Neuronal stem cell (in vitro differentiated cells): ENCODE measurements at regions not wholly inside any gene's neighbourhood (a gene's known extent, or its start where the extent isn't known, plus 50 kb on each side); places are given as distances from the start of the nearest gene placed in this dataset.

Experiments
- DNase-seq: peaks from one replicate; pipeline ENCODE4 v3.0.0-alpha.2; 2013; ENCODE audit warnings: low spot score
- H2AFZ ChIP-seq: one replicate; pipeline ENCODE4 v1.6.1; 2013; ENCODE audit warnings: mild to moderate bottlenecking, low read length, inconsistent platforms
- H2AK5ac ChIP-seq: 2 replicates; pipeline ENCODE4 v1.6.1; 2013; ENCODE audit warnings: low read depth, mild to moderate bottlenecking, inconsistent platforms, low read length, moderate library complexity, mixed read lengths
- H2BK120ac ChIP-seq: 2 replicates; pipeline ENCODE4 v1.6.1; 2013; ENCODE audit warnings: low read depth, mild to moderate bottlenecking, inconsistent platforms, low read length, moderate library complexity, mixed read lengths
- H2BK12ac ChIP-seq: one replicate; pipeline ENCODE4 v1.6.1; 2013; ENCODE audit warnings: low read length, inconsistent platforms
- H2BK15ac ChIP-seq: 2 replicates; pipeline ENCODE4 v1.6.1; 2013; ENCODE audit warnings: mild to moderate bottlenecking, low read length, inconsistent platforms, mixed read lengths
- H2BK5ac ChIP-seq: one replicate; pipeline ENCODE4 v1.6.1; 2013; ENCODE audit warnings: inconsistent platforms, mild to moderate bottlenecking, low read length, moderate library complexity
- H3K14ac ChIP-seq: one replicate; pipeline ENCODE4 v1.6.1; 2013; ENCODE audit warnings: low read length, inconsistent platforms
- H3K18ac ChIP-seq: 2 replicates; pipeline ENCODE4 v1.6.1; 2013; ENCODE audit warnings: low read length, inconsistent platforms
- H3K23ac ChIP-seq: 2 replicates; pipeline ENCODE4 v1.6.1; 2013; ENCODE audit warnings: low read depth, mild to moderate bottlenecking, mixed read lengths, low read length, inconsistent platforms; ENCODE audit not compliant: poor library complexity
- H3K27ac ChIP-seq: replicated peaks from 3 replicates; pipeline ENCODE4 v1.5.1; 2013; ENCODE audit warnings: low read length, inconsistent platforms
- H3K27me3 ChIP-seq, 3 experiments: 2 replicates each; pipeline ENCODE4 v1.6.1; 2013; ENCODE audit warnings: low read length in 3 of 3, mild to moderate bottlenecking in 2 of 3, inconsistent platforms in 1 of 3, low read depth in 1 of 3, mixed read lengths in 1 of 3, moderate library complexity in 1 of 3; ENCODE audit not compliant: control insufficient read depth in 3 of 3, insufficient read depth in 3 of 3
- H3K36me3 ChIP-seq, 2 donors: replicated peaks in 1 of 2; 2 replicates each; pipeline ENCODE4 v1.6.1; 2013; ENCODE audit warnings: low read length in 2 of 2; ENCODE audit not compliant: control insufficient read depth in 2 of 2, insufficient read depth in 2 of 2
- H3K4ac ChIP-seq: 2 replicates; pipeline ENCODE4 v1.6.1; 2013; ENCODE audit warnings: inconsistent platforms, mild to moderate bottlenecking, low read length, moderate library complexity
- H3K4me1 ChIP-seq, 2 donors: 1 replicate in 1 of 2; 2 replicates in 1 of 2; pipeline ENCODE4 v1.6.1; 2013; ENCODE audit warnings: low read length in 2 of 2, low read depth in 1 of 2; ENCODE audit not compliant: control insufficient read depth in 2 of 2, insufficient read depth in 1 of 2
- H3K4me2 ChIP-seq: one replicate; pipeline ENCODE4 v1.6.1; 2013; ENCODE audit warnings: mild to moderate bottlenecking, low read length, inconsistent platforms; ENCODE audit not compliant: insufficient read depth, poor library complexity, severe bottlenecking
- H3K4me3 ChIP-seq, 2 donors: 2 replicates each; pipeline ENCODE4 v1.5.1; 2013; ENCODE audit warnings: low read length in 2 of 2, mild to moderate bottlenecking in 2 of 2, inconsistent platforms in 1 of 2, moderate library complexity in 1 of 2
- H3K79me1 ChIP-seq: one replicate; pipeline ENCODE4 v1.6.1; 2013; ENCODE audit warnings: low read depth, mild to moderate bottlenecking, inconsistent platforms, low read length, moderate library complexity
- H3K9ac ChIP-seq: one replicate; pipeline ENCODE4 v1.6.1; 2013; ENCODE audit warnings: mild to moderate bottlenecking, low read depth, low read length, inconsistent platforms; ENCODE audit not compliant: poor library complexity
- H3K9me3 ChIP-seq, 2 donors: replicated peaks in 1 of 2; 2 replicates each; pipeline versions ENCODE3 to v1.6.1; 2013; ENCODE audit warnings: low read length in 2 of 2, mild to moderate bottlenecking in 2 of 2, inconsistent platforms in 1 of 2, low read depth in 1 of 2, mixed read lengths in 1 of 2, moderate library complexity in 1 of 2; ENCODE audit not compliant: control insufficient read depth in 2 of 2, insufficient read depth in 1 of 2
- H4K8ac ChIP-seq: one replicate; pipeline ENCODE4 v1.6.1; 2013; ENCODE audit warnings: low read depth, mild to moderate bottlenecking, inconsistent platforms, low read length, moderate library complexity
- H4K91ac ChIP-seq: one replicate; pipeline ENCODE4 v1.6.1; 2013; ENCODE audit warnings: low read length, low read depth, mild to moderate bottlenecking, inconsistent platforms; ENCODE audit not compliant: poor library complexity
- WGBS, 2 donors: extraction: QIAGEN DNeasy Blood & Tissue Kit; methylation state at CpG; one replicate each; pipeline ENCODE4 v1.1.7; 2013; ENCODE audit warnings: missing lambda C conversion rate in 2 of 2, mixed read lengths in 1 of 2; ENCODE audit not compliant: insufficient read length in 2 of 2, insufficient replicate concordance in 1 of 2; ENCODE audit errors: extremely low coverage in 2 of 2; 5-methylcytosine and 5-hydroxymethylcytosine counted together

DNA sequence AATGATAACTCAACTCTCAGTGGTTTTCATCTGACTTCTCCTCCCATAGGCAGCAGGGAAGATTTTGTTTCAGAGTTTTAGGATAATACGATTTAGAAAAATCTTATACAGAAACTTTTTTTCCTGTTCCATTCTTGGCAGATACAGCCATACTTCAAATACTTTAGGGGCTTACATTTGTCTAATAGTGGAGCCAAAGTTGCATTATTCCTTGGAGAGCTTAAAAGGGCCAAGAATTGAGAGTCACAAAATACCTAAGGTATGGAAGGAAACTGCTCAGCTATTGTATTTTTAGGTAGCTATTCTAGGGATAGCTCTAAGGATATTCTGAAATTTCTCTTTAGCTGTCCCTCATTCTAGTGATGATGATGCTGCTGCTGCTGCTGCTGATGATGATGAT, 132.9 kb upstream of the PTCHD1 start:
- H3K18ac ChIP-seq, result no peak overlapping the region
- H2BK12ac ChIP-seq, result no peak overlapping the region
- no peaks in the 10 kb centered on the region for H3K79me1 ChIP-seq
- H2BK5ac ChIP-seq, result no peak overlapping the region
- no peak overlapping the region for H4K91ac ChIP-seq
- H2BK120ac ChIP-seq, result no peak overlapping the region
- no peak overlapping the region for H2BK15ac ChIP-seq
- H3K23ac ChIP-seq, result no peak overlapping the region
- H3K4me1 ChIP-seq, result no peaks in the 10 kb centered on the region
- no peak overlapping the region for H2AK5ac ChIP-seq
- H3K27me3 ChIP-seq, result no peaks in the 10 kb centered on the region
- no peaks in the 10 kb centered on the region for H3K9me3 ChIP-seq
- no peaks in the 10 kb centered on the region for H3K36me3 ChIP-seq
- no CpG with 5 or more reads among the region's 1 CpG for WGBS, 2 donors
- H3K14ac ChIP-seq, result no peak overlapping the region
- no peak overlapping the region for H2AFZ ChIP-seq
- H3K27ac ChIP-seq, result no peak overlapping the region
- no peak overlapping the region for H4K8ac ChIP-seq
- no peak overlapping the region for H3K4me2 ChIP-seq
- no peak overlapping the region for H3K4me3 ChIP-seq
- DNase-seq, result no peak
- no peak overlapping the region for H3K4ac ChIP-seq
- no peak overlapping the region for H3K9ac ChIP-seq

- Histone ChIP-seq H3K4me2 (no peak overlapping the region), H3K79me1 (no peaks in the 10 kb centered on the region), H3K14ac (no peak overlapping the region), H2BK12ac (no peak overlapping the region), H3K18ac (no peak overlapping the region), H3K36me3 (no peaks in the 10 kb centered on the region), H2BK120ac (no peak overlapping the region), H4K91ac (no peak overlapping the region), H3K27me3 (no peaks in the 10 kb centered on the region), H3K4me3 (no peak overlapping the region), H2BK5ac (no peak overlapping the region), H3K4ac (no peak overlapping the region), H3K9me3 (no peaks in the 10 kb centered on the region), H3K27ac (no peak overlapping the region), H3K9ac (no peak overlapping the region), H2BK15ac (no peak overlapping the region), H4K8ac (no peak overlapping the region), H2AFZ (no peak overlapping the region), H2AK5ac (no peak overlapping the region), H3K23ac (no peak overlapping the region), H3K4me1 (no peaks in the 10 kb centered on the region)
- no peak for DNase-seq
- no CpG with 5 or more reads among the region's 4 CpGs for WGBS, 2 donors
Measured at GRCh38 chrX:23202326-23202725, 132.3 kb upstream of the PTCHD1 start.

GRCh38 chrX:23223169-23223568, 111.5 kb upstream of the PTCHD1 start:
- Histone ChIP-seq H2BK120ac (no peak overlapping the region), H2BK12ac (no peak overlapping the region), H3K4ac (no peak overlapping the region), H4K91ac (no peak overlapping the region), H3K4me1 (no peaks in the 10 kb centered on the region), H3K79me1 (no peaks in the 10 kb centered on the region), H3K27me3 (no peaks in the 10 kb centered on the region), H2BK15ac (no peak overlapping the region), H3K4me3 (no peak overlapping the region), H2AK5ac (no peak overlapping the region), H3K18ac (no peak overlapping the region), H3K36me3 (no peaks in the 10 kb centered on the region), H2AFZ (no peak overlapping the region), H3K4me2 (no peak overlapping the region), H4K8ac (no peak overlapping the region), H3K9me3 (no peaks in the 10 kb centered on the region), H3K27ac (no peak overlapping the region), H3K9ac (no peak overlapping the region), H3K23ac (no peak overlapping the region), H2BK5ac (no peak overlapping the region), H3K14ac (no peak overlapping the region)
- WGBS, 2 donors, result no CpG with 5 or more reads among the region's 5 CpGs
- no peak for DNase-seq

DNA sequence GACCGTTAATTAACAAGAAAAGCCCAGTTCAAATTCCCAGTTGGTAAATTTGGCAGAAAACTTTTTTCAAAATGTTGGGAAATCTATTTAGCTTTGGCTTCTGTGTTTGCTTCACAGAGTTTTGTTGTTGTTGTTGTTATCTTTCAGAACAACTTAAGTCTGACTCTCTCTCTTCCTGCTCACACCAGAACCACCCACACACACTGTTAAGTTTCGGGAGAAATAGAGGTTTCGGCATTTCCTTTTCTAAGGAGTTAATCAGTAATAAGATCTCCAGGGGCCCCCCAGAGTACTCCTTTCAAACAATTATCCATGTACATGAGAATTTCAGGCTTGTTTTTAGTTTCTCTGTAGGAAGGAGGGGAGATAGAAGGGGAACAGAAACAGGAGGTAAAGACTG, 106.2 kb upstream of the PTCHD1 start:
- Histone ChIP-seq H3K4me3 (no peak overlapping the region), H4K8ac (no peak overlapping the region), H3K14ac (no peak overlapping the region), H3K36me3 (no peaks in the 10 kb centered on the region), H3K23ac (no peak overlapping the region), H3K18ac (no peak overlapping the region), H2BK15ac (no peak overlapping the region), H3K27me3 (no peaks in the 10 kb centered on the region), H2BK120ac (no peak overlapping the region), H3K4me1 (peaks cover 0 to 4% of the 10 kb centered on the region in 2 donors), H4K91ac (no peak overlapping the region), H3K4me2 (no peak overlapping the region), H2BK12ac (no peak overlapping the region), H3K9ac (no peak overlapping the region), H2AFZ (no peak overlapping the region), H3K27ac (no peak overlapping the region), H2AK5ac (no peak overlapping the region), H3K4ac (no peak overlapping the region), H2BK5ac (no peak overlapping the region), H3K9me3 (no peaks in the 10 kb centered on the region), H3K79me1 (no peaks in the 10 kb centered on the region)
- no CpG with 5 or more reads among the region's 3 CpGs for WGBS, 2 donors
- no peak for DNase-seq
